Stomach smooth muscle (tissue), 2 donors: ENCODE measurements at regions not wholly inside any gene's neighbourhood (a gene's known extent, or its start where the extent isn't known, plus 50 kb on each side); places are given as distances from the start of the nearest gene placed in this dataset.

ENCODE experiments used
- H3K27ac ChIP-seq: one replicate; pipeline ENCODE4 v1.7.0; 2013; ENCODE audit warnings: mild to moderate bottlenecking, low read length, inconsistent platforms
- H3K27me3 ChIP-seq, 2 donors: one replicate each; pipeline ENCODE4 v1.7.0; 2013; ENCODE audit warnings: low read length in 2 of 2; ENCODE audit not compliant: insufficient read depth in 2 of 2, control insufficient read depth in 1 of 2
- H3K36me3 ChIP-seq, 2 donors: one replicate each; pipeline ENCODE4 v1.7.0; 2013; ENCODE audit warnings: low read length in 2 of 2; ENCODE audit not compliant: control insufficient read depth in 2 of 2, insufficient read depth in 2 of 2
- H3K4me1 ChIP-seq: one replicate; pipeline ENCODE4 v1.7.0; 2013; ENCODE audit warnings: low read length; ENCODE audit not compliant: control insufficient read depth, insufficient read depth
- H3K4me3 ChIP-seq, 2 donors: one replicate each; pipeline ENCODE4 v1.7.0; 2013; ENCODE audit warnings: low read length in 2 of 2
- H3K9ac ChIP-seq, 2 donors: one replicate each; pipeline ENCODE4 v1.7.0; 2013; ENCODE audit warnings: low read length in 2 of 2, mild to moderate bottlenecking in 1 of 2
- H3K9me3 ChIP-seq, 2 donors: one replicate each; pipeline ENCODE4 v1.7.0; 2013; ENCODE audit warnings: low read length in 2 of 2; ENCODE audit not compliant: control insufficient read depth in 2 of 2
- donor health status: healthy.
- donor health status: Pancreatic carcinoma.

DNA sequence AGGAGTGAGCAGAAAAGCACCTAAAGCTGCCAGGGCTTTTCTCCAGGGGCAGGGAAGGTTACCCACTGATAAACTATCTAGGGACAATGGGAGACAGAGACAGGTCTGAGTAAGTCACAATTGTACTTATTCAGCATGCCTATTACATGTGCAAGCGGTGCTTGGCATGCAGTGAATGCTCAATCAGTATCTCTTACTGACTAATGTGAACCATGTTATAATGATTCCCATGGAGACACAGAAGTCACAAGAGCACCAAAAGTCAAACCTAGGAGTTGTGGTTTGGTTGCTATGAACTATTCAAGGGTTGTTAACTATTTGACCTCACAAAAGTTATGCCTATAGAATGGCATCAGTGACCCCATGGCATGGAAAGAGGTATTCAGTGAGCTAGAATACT, 50.0 kb upstream of the RASGRP1 start:
- no peak overlapping the region for H3K27ac ChIP-seq
- H3K4me3 ChIP-seq: no peak overlapping the region
- H3K4me1 ChIP-seq: no peaks in the 10 kb centered on the region
- H3K36me3 ChIP-seq: no peaks in the 10 kb centered on the region
- no peak overlapping the region for H3K9ac ChIP-seq
- H3K9me3 ChIP-seq: no peaks in the 10 kb centered on the region
- H3K27me3 ChIP-seq: no peaks in the 10 kb centered on the region

DNA sequence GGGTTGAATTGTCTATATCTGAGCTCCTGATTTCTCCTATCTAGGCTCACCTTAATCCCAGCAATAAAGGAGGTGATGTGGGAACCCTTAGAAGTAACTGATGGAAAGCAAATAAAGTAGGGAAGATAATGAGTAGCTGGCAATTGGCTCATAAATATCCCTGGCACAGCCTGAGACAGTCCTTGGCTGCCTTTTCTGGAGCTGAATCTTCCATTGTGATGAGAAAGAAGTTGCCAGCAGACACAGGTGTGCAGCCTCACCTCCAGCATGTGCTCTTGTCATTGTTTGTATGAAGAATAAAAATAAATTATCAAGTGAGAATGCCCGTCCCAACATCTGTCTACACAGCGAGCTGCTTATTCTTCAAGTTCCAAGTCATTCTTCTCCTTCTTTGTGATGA, 53.2 kb upstream of the RASGRP1 start:
- Histone ChIP-seq H3K9me3 (no peaks in the 10 kb centered on the region), H3K4me3 (no peak overlapping the region)

DNA sequence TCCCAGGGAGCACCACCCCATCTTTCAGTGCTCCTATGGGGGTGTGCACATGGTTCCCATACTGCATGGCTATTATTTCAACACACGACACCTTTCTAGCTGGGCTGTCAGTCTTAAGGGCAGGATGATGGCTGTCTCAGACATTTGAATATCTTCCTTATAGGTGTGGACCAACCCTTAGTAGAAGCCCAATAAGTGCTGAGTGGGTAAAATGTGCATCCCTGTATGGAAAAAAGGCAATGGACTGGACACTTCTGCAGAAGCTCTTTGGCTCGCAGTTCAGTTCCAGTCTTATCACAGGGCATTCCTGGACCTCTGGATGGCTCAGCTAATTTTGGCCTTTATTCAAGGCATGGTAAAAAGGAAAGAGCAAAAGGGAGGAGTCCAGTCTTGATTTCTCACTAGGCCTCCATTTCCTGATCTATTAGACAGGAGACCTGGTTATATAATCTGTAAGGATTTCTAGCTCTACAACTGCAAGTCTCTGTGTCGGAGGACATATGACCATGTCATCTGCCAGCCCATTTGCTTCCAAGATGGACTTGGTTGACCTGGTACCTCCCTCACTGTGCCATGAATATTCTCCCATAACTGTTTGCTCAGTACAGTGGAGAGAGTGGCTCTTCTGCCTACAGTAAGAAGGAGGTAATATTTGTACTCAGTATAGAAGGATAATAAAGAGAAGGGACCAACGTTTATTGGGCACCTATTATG, 53.8 kb upstream of the RASGRP1 start:
- Histone ChIP-seq H3K9me3 (no peaks in the 10 kb centered on the region), H3K36me3 (no peaks in the 10 kb centered on the region), H3K4me3 (no peak overlapping the region), H3K27ac (no peak overlapping the region), H3K9ac (no peak overlapping the region), H3K27me3 (no peaks in the 10 kb centered on the region), H3K4me1 (no peaks in the 10 kb centered on the region)

More for the DNA sequence above, 53.2 kb upstream of the RASGRP1 start:
- H3K36me3 ChIP-seq: no peaks in the 10 kb centered on the region
- no peaks in the 10 kb centered on the region for H3K4me1 ChIP-seq
- no peak overlapping the region for H3K27ac ChIP-seq
- no peak overlapping the region for H3K9ac ChIP-seq
- no peaks in the 10 kb centered on the region for H3K27me3 ChIP-seq

DNA sequence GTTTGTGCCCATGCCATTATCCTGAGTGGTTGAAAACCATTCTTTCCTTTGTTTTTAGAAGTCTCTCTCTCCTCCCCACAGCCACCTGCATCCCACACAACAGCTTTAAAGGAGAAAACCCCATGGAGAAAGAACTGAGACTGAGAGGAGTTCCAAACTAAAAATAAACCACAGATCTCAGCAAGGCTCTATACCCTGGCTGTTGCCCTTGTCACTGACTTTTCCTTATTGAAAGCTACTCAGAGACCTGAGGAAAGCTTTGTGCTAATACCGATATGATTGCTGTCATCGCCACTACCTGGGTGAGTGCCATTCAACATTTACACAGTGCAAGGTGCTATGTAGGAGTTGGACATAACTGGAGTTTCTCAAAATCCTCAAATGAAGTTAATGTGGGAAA, 55.5 kb upstream of the RASGRP1 start:
- no peak overlapping the region for H3K27ac ChIP-seq
- H3K4me3 ChIP-seq: no peak overlapping the region
- no peaks in the 10 kb centered on the region for H3K36me3 ChIP-seq
- H3K9ac ChIP-seq: no peak overlapping the region
- no peaks in the 10 kb centered on the region for H3K27me3 ChIP-seq
- H3K9me3 ChIP-seq: no peaks in the 10 kb centered on the region
- no peaks in the 10 kb centered on the region for H3K4me1 ChIP-seq

DNA sequence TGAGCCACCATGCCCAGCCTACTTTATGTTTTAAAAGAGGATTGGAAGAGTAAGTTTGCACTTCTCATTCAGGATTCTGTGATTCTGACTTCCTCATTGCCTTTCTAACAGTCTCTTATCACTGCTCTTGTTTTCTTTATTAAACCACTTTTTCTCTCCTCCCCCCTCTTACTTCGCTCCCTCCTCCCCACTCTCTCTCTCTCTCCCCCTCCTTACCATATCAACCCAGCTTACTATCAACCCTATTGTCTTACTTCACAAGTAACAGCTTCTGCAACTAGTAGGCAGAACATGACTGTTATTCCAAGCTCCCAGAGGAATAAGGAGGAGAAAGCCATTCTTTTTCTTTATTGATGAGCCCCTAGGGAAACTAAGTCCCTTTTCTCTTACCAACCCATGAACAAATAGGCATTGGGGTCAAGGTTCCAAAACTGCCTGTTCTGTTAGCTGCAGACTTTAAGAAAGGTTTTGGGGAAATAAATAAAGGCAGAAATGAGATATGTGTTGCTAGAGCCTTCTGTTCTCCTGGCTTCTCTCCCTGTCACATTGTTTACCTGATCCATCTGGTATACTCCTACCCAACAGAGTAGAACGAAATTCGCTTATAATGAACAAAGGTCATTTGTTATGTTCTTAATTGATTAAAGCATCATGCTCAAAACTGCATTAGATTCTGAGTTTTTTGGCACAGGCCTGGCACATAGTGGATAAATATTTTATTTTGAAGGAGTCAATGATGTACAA, 56.4 kb upstream of the RASGRP1 start:
- no peaks in the 10 kb centered on the region for H3K27me3 ChIP-seq

DNA sequence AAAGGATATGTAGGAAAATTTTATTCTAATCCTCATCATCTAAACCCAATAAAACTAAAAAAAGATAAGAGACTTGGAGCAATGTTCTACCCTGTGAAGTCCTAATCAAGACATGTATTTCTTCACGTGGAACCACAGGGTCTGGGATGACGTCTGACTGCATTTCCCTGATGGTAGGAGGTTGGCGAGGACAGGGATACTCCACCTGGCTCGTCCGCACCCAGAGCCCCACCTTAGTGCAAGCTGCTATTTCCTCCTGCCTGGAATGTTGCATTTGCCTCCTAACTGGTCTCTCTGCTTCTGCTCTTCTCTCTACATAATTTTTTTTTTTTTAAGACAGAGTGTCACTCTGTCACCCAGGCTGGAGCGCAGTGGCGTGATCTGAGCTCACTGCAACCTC, 57.7 kb upstream of the RASGRP1 start:
- peaks cover 0 to 2% of the 10 kb centered on the region in 2 donors for H3K27me3 ChIP-seq
- no peak overlapping the region for H3K4me3 ChIP-seq
- no peak overlapping the region for H3K9ac ChIP-seq
- no peaks in the 10 kb centered on the region for H3K9me3 ChIP-seq
- no peaks in the 10 kb centered on the region for H3K4me1 ChIP-seq
- no peak overlapping the region for H3K27ac ChIP-seq
- H3K36me3 ChIP-seq: no peaks in the 10 kb centered on the region

More for the DNA sequence above, 56.4 kb upstream of the RASGRP1 start:
- Histone ChIP-seq H3K27ac (no peak overlapping the region), H3K9me3 (no peaks in the 10 kb centered on the region), H3K9ac (no peak overlapping the region), H3K4me1 (no peaks in the 10 kb centered on the region), H3K4me3 (no peak overlapping the region), H3K36me3 (no peaks in the 10 kb centered on the region)

- no peak overlapping the region for H3K27ac ChIP-seq
- no peaks in the 10 kb centered on the region for H3K9me3 ChIP-seq
- no peaks in the 10 kb centered on the region for H3K36me3 ChIP-seq
- H3K4me1 ChIP-seq: no peaks in the 10 kb centered on the region
- peaks cover 0 to 2% of the 10 kb centered on the region in 2 donors for H3K27me3 ChIP-seq
- H3K4me3 ChIP-seq: no peak overlapping the region
- H3K9ac ChIP-seq: no peak overlapping the region
Measured at GRCh38 chr15:38622908-38623307, 58.3 kb upstream of the RASGRP1 start.

- Histone ChIP-seq H3K27ac (no peak overlapping the region), H3K4me3 (no peak overlapping the region), H3K27me3 (peaks cover 0 to 2% of the 10 kb centered on the region in 2 donors), H3K9ac (no peak overlapping the region), H3K36me3 (no peaks in the 10 kb centered on the region), H3K4me1 (no peaks in the 10 kb centered on the region), H3K9me3 (no peaks in the 10 kb centered on the region)
Measured at GRCh38 chr15:38623744-38624143, 59.1 kb upstream of the RASGRP1 start.

- peaks cover 0 to 2% of the 10 kb centered on the region in 2 donors for H3K27me3 ChIP-seq
- no peaks in the 10 kb centered on the region for H3K36me3 ChIP-seq
- H3K4me3 ChIP-seq: no peak overlapping the region
- H3K4me1 ChIP-seq: no peaks in the 10 kb centered on the region
- no peaks in the 10 kb centered on the region for H3K9me3 ChIP-seq
- H3K27ac ChIP-seq: no peak overlapping the region
- no peak overlapping the region for H3K9ac ChIP-seq
Measured at GRCh38 chr15:38624244-38625205, 59.9 kb upstream of the RASGRP1 start.

GRCh38 chr15:38625886-38626285, 61.3 kb upstream of the RASGRP1 start:
- Histone ChIP-seq H3K4me1 (no peaks in the 10 kb centered on the region), H3K4me3 (no peak overlapping the region), H3K27ac (no peak overlapping the region)

More at GRCh38 chr15:38625886-38626285, 61.3 kb upstream of the RASGRP1 start:
- Histone ChIP-seq H3K27me3 (peaks cover 0 to 2% of the 10 kb centered on the region in 2 donors), H3K9me3 (no peaks in the 10 kb centered on the region), H3K36me3 (no peaks in the 10 kb centered on the region), H3K9ac (no peak overlapping the region)
